ENCODE measurements at regions not wholly inside any gene's neighbourhood (a gene's known extent, or its start where the extent isn't known, plus 50 kb on each side); places are given as distances from the start of the nearest gene placed in this dataset.

DNA sequence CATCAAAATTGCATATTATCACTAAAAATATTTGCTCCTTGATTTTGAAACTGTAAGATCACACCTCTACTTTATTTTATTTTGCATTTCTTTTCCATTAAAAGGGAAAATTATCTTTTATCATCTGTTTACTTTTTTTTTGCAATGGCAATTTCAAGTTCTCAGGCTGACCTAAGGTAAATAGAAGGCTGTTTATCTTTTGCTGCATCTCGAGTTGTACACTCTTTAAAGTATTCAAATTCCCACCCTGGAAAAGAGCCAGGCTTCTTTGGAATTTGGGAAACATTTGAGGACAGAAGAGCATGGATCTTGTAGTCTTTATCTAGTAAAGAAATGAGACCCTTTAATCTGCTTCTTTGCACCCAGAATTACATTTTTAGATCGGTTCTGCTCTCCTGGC, 645.7 kb downstream of the SLC4A3 start:
- no peak overlapping the region for H3K27ac ChIP-seq
- TF ChIP-seq ZFX (IDR thresholded peaks at IDR 0.05; ENCODE audit: borderline replicate concordance) (no peak), CTCF (IDR thresholded peaks at IDR 0.05) (no peak)

DNA sequence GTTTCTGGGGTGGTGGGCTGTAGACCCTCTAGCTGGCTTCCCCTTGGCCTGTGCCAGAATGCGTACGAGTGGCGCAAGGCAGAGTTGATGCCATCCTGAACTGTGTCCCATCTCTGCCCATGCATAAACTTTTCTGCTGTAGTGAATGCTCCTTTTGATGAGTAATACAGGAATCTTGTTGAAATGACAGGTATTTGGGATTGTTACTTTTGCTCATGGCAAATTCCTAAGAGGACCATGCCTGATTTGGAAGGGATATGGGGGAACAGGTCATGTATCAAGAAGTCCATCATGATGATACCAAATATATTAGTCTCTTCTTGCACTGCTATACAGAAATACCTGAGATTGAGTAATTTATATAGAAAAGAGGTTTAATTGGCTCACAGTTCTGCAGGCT, 648.0 kb downstream of the SLC4A3 start:
- no peak overlapping the region for H3K27ac ChIP-seq
- TF ChIP-seq CTCF (IDR thresholded peaks at IDR 0.05) (no peak), ZFX (IDR thresholded peaks at IDR 0.05; ENCODE audit: borderline replicate concordance) (no peak)

- H3K27ac ChIP-seq, result peak overlapping the region; percentile 62
- TF ChIP-seq ZFX (IDR thresholded peaks at IDR 0.05; ENCODE audit: borderline replicate concordance) (no peak), CTCF (IDR thresholded peaks at IDR 0.05) (no peak)
Measured at GRCh38 chr2:220276741-220277444, 649.5 kb downstream of the SLC4A3 start.

- H3K27ac ChIP-seq, result peak overlapping the region; percentile 62
Measured at GRCh38 chr2:220277445-220277975, 650.1 kb downstream of the SLC4A3 start.

GRCh38 chr2:220278022-220278421, 650.6 kb downstream of the SLC4A3 start:
- H3K27ac ChIP-seq, result peak overlapping the region; percentile 62
- no peak for TF ChIP-seq ZFX (IDR thresholded peaks at IDR 0.05; ENCODE audit: borderline replicate concordance)
- TF ChIP-seq CTCF (IDR thresholded peaks at IDR 0.05), result no peak

More at GRCh38 chr2:220277445-220277975, 650.1 kb downstream of the SLC4A3 start:
- no peak for TF ChIP-seq CTCF (IDR thresholded peaks at IDR 0.05)
- no peak for TF ChIP-seq ZFX (IDR thresholded peaks at IDR 0.05; ENCODE audit: borderline replicate concordance)

DNA sequence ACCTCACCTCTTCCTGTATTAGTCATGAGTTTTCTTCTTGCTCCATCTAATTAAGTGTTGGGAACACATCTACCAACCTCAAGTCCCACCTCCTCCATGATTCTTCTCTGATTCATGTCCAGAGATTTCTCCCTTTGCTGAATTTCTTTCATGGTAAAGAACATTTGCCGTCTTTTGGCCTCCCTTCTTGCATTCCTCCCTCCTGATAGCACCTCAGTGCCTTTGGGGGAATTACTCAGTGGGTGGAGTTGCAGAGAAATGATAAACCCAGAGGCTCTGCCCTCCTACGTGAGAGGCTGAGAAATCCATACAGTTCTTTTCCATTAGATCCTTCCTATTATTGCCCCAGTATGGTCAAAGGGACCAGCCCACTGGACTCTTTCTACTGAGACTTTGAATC, 651.9 kb downstream of the SLC4A3 start:
- no peak overlapping the region for H3K27ac ChIP-seq
- no peak for TF ChIP-seq CTCF (IDR thresholded peaks at IDR 0.05)

GRCh38 chr2:220279840-220280239, 652.4 kb downstream of the SLC4A3 start:
- TF ChIP-seq ZFX (IDR thresholded peaks at IDR 0.05; ENCODE audit: borderline replicate concordance), result no peak
- no peak for TF ChIP-seq CTCF (IDR thresholded peaks at IDR 0.05)
- no peak overlapping the region for H3K27ac ChIP-seq

Data from 22Rv1 (cell line).